IPS DF 4.7 (cell line): ENCODE measurements at regions not wholly inside any gene's neighbourhood (a gene's known extent, or its start where the extent isn't known, plus 50 kb on each side); places are given as distances from the start of the nearest gene placed in this dataset.
"Not testable (repeated sequence)": the region's sequence is repeated elsewhere in the genome, so short reads cannot be mapped to it uniquely, and the experiment has no call there.

Source experiments
- DNase-seq: peaks from one replicate; pipeline ENCODE4 v3.0.0-alpha.2; 2013; ENCODE audit warnings: low spot score; ENCODE audit errors: extremely low read depth

- no peak for DNase-seq
Measured at GRCh38 chr2:239866778-239867177, 158.4 kb downstream of the NDUFA10 start.

GRCh38 chr2:239866350-239866749 lies 158.8 kb downstream of the NDUFA10 start:
- no peak for DNase-seq

GRCh38 chr2:239865856-239866255 lies 159.3 kb downstream of the NDUFA10 start:
- not testable (repeated sequence) for DNase-seq

GRCh38 chr2:239865059-239865639 lies 160.0 kb downstream of the NDUFA10 start:
- DNase-seq: no peak

DNA sequence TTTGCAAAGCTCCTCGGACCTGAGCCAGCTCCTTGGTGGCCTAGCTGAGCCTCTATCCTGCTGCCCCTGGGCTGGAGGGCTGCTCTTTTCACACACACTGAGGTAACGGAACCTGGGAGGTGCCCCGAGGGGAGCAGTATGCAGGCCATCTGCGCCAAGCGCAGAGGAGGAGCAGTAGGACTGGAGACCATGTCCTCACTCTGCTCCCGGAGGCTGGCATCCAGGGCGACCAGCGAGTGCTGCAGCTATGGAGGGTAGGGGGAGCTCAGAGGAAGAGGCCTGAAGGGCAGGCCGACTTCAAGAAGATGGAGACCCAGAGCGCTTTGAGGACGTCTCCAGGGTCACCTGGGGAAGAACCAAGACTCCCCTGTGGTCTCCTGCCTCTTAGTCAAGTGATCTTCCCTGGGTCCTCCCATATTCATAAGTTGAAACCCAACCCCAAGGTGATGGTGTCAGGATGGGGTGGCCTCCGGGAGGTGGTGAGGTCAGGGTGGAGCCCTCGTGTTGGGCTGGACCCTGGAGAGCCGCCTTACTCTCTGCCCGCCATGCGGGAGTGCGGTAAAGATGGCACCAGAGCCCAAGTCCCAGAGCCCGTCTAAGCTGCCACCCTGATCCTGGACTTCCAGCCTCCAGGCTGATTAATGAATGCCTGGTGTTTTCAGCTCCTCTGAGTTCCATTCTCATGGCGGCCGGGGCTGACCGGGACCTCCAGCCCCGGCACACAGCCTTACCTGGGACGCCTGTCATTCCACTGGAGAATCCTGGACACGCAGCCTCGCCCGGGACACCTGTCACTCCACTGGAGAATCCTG lies 160.7 kb downstream of the NDUFA10 start:
- no peak for DNase-seq

- no peak for DNase-seq
Measured at GRCh38 chr2:239862613-239863012, 162.5 kb downstream of the NDUFA10 start.

- no peak for DNase-seq
Measured at GRCh38 chr2:239858179-239858578, 167.0 kb downstream of the NDUFA10 start.

GRCh38 chr2:239857591-239857990 lies 167.6 kb downstream of the NDUFA10 start:
- DNase-seq: no peak

DNA sequence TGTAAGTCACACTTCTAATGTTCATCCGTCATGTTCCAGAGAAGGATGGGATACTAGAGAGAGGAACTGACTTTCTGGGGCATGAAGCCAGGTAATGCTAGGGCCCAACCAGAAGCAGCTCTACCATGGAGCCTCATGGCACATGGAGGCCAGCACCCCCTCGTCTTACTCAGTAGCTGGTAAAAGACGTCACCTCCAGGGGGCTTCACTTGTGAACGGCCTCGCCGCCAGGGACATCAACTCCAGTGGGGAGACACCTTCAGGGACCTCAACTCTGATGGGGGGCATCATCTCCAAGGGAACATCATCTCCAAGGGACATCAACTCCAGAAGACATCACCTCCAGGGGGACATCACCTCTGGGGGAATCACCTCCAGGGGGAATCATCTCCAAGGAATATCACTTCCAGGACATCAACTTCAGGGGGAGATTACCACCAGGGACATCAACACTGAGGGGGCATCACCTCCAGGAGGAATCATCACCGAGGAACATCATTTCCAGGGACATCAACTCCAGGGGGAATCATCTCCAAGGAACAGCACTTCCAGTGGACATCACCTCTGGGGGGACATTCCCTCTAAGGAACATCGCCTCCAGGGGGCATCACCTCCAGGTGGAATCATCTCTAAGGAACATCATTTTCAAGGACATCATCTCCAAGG lies 168.4 kb downstream of the NDUFA10 start:
- DNase-seq: no peak

DNA sequence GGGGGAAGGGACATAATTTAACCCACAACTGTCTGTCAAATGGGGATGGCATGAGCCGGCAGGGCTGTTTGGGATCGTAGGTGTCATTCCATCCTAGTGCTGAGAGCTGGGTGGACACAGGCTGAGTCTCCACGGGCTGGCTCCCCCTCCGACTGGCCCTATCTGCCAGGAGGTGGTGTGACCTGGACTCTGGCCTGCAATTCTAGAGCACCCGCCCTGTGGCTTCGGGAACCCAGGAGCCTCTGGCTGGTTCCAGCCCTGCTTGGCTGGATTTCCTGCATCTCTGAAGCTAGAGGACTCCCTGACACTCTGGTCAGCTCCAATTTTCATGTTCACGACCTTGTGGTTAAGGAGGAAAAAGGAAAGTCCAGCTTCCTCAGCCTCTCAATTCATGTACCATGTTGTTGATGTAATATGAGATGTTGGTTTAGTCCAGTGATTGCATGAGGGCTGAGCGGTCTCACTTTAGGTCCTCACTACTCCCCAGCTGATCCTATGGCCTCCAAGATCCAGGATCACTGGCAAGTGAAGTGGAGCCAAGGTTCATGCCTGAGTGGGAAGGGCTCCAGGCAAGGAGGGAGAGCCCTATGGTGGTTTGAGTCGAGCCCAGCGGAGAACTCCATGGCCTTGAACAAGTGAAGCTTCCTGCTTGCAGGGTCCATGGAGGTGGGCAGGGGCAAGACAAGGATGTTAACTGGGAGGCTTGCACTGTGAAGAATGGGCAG lies 169.1 kb downstream of the NDUFA10 start:
- no peak for DNase-seq

GRCh38 chr2:239854596-239854995 lies 170.5 kb downstream of the NDUFA10 start:
- DNase-seq: no peak

GRCh38 chr2:239853706-239854327 lies 171.3 kb downstream of the NDUFA10 start:
- DNase-seq: no peak

GRCh38 chr2:239853121-239853520 lies 172.0 kb downstream of the NDUFA10 start:
- DNase-seq: no peak

- no peak for DNase-seq
Measured at GRCh38 chr2:239852272-239852671, 172.9 kb downstream of the NDUFA10 start.

DNA sequence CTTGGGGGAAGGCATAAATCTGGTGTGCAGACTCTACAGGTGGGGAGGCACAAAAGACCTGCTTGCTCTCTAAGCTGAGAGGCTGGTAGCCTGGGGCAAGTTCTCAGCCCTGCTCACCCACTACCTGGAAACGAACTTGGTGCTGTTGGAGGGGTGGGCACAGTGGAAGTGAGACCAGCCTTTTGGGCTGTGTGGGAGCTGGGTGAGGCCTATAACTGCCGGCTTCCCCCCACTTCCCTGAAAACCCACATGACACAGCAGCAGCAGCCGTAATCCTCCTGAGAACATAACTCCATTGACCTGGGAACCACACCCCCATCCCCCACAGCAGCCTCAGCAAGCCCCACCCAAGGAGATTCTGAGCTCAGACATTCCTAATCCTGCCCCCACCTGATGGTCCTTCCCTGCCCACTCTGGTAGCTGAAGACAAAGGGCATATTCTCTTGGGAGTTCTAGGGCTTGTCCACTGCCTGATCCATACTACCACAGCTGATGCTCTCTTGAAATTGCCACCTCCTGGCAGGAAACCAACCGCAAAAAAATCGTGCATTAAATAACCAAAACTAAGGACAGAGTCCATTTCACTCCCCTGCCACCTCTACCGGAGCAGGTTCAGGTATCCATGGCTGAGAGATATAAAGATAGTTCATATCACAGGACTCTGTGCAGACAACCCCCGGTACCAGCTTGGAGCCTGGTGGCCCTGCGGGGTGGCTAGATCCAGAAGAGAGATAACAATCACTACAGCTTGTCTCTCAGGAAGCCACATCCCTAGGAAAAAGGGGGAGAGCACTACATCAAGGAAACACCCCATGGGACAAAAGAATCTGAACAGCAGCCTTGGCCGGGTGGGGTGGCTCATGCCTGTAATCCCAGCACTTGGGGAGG lies 178.1 kb downstream of the NDUFA10 start:
- DNase-seq: no peak

DNA sequence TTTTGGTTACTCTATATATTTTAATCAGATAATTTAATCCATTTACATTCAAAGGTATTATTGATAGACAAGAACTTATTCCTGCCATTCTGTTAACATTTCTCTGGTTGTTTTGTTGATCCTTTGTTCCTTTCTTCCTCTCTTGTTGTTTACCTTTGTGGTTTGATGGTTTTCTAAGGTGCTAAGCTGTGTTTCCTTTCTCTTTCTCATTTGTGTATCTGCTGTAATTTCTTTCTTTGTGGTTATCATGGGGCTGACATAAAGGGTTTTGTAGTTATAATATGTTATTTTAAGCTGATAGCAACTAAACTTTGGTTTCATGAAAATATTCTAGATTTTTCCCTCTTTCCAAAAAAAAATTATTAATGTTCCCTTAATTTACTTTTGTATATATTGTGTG lies 179.2 kb downstream of the NDUFA10 start:
- no peak for DNase-seq

- DNase-seq: no peak
Measured at GRCh38 chr2:239839306-239839705, 185.8 kb downstream of the NDUFA10 start.

- no peak for DNase-seq
Measured at GRCh38 chr2:239836021-239836765, 188.9 kb downstream of the NDUFA10 start.

DNA sequence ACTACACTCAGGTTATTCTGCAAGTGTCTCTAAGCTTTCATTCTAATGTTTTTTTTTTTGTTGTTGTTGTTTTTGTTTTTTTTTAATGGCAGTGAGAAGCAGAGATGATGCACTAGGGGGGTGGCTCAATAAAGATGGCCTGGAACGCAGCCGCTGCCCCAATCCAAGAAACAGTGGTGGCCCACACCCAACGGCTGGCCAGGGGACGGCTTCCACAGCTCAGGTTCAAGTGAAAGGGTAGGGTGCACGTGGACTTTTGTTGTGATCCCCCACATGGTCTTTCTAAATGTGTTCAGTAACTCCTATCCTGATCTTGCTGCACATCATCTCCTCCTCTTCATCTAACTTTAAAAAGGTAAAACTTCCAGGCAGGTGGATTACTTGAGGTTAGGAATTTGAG lies 190.1 kb downstream of the NDUFA10 start:
- no peak for DNase-seq

DNA sequence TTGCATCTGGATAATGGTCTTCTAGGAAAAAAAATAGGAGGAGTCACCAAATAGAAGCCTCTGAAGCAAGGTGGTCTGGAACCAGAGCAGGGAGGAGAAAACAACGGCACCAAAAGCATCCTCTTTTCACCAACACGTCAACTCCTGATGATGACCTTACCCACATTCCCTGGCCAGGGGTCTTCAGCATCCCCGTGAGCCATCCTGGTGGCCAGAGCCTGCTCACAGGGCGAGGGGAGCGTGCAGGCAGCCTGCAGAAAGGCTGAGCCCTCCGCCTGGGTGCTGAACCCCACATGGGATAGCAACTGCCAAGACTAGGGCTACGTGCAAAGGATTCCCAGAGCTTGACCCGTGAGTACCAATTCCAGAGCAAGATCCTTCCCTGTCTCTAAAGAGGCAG lies 191.0 kb downstream of the NDUFA10 start:
- DNase-seq: no peak
